GM21576 (cell line): ENCODE measurements at regions not wholly inside any gene's neighbourhood (a gene's known extent, or its start where the extent isn't known, plus 50 kb on each side); places are given as distances from the start of the nearest gene placed in this dataset.
"Not testable (repeated sequence)": the region's sequence is repeated elsewhere in the genome, so short reads cannot be mapped to it uniquely, and the experiment has no call there.

ENCODE experiments used
- ATAC-seq: cut with Tn5 transposase; IDR thresholded peaks from one replicate; pipeline ENCODE4 v1.9.1; 2021; ENCODE audit warnings: mild to moderate bottlenecking, moderate library complexity; ENCODE audit not compliant: unreplicated experiment

GRCh38 chr6:22132656-22133055, 164.2 kb downstream of the PRL start:
- ATAC-seq = no peak

- no peak for ATAC-seq
Observed at GRCh38 chr6:22133357-22133756, 163.5 kb downstream of the PRL start.

- no peak for ATAC-seq
Observed at GRCh38 chr6:22134308-22134707, 162.5 kb downstream of the PRL start.

- ATAC-seq = no peak
Observed at GRCh38 chr6:22135395-22135794, 161.4 kb downstream of the PRL start.

- ATAC-seq = not testable (repeated sequence)
Observed at GRCh38 chr6:22140736-22141135, 156.1 kb downstream of the PRL start.

- no peak for ATAC-seq
Observed at GRCh38 chr6:22141241-22141745, 155.5 kb downstream of the PRL start.

GRCh38 chr6:22142856-22143255, 154.0 kb downstream of the PRL start:
- no peak for ATAC-seq

- no peak for ATAC-seq
Observed at GRCh38 chr6:22145376-22145775, 151.5 kb downstream of the PRL start.

- no peak for ATAC-seq
Observed at GRCh38 chr6:22145823-22146677, 150.8 kb downstream of the PRL start.

- no peak for ATAC-seq
Observed at GRCh38 chr6:22146678-22146930, 150.2 kb downstream of the PRL start.

GRCh38 chr6:22146931-22147701, 149.7 kb downstream of the PRL start:
- ATAC-seq = no peak

- ATAC-seq = no peak
Observed at GRCh38 chr6:22147921-22148776, 148.7 kb downstream of the PRL start.

- no peak for ATAC-seq
Observed at GRCh38 chr6:22149096-22149495, 147.7 kb downstream of the PRL start.

GRCh38 chr6:22149501-22150367, 147.1 kb downstream of the PRL start:
- no peak for ATAC-seq

- no peak for ATAC-seq
Observed at GRCh38 chr6:22150368-22151035, 146.3 kb downstream of the PRL start.

GRCh38 chr6:22151892-22152291, 144.9 kb downstream of the PRL start:
- ATAC-seq = no peak

- ATAC-seq = no peak
Observed at GRCh38 chr6:22152841-22153240, 144.0 kb downstream of the PRL start.

- no peak for ATAC-seq
Observed at GRCh38 chr6:22153384-22154158, 143.3 kb downstream of the PRL start.

- ATAC-seq = no peak
Observed at GRCh38 chr6:22155551-22155950, 141.3 kb downstream of the PRL start.
